EL (cell line): ENCODE measurements at regions not wholly inside any gene's neighbourhood (a gene's known extent, or its start where the extent isn't known, plus 50 kb on each side); places are given as distances from the start of the nearest gene placed in this dataset.
"Not testable (repeated sequence)": the region's sequence is repeated elsewhere in the genome, so short reads cannot be mapped to it uniquely, and the experiment has no call there.

ENCODE experiments used
- DNase-seq: peaks from one replicate; pipeline ENCODE4 v3.0.0-alpha.2; 2016

DNA sequence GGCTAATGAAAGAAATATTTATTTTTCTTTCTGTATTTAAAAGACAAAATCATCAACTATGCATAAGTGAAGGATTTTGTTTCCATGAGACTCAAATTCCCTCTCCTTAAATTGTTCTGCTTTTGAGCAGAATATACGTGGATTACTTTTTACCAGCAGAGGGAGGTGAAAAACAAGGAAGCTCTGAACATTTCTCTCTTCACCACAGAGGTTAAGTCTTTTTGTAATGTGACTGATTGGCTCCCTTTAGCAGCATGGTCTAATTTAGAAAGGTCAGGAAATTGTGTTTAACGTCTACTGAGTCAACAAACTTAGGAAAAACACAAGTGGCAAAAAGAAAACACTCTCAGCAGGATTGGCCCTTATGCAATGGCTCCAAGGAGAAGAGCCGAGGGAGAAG, 55.1 kb upstream of the F9 start:
- no peak for DNase-seq

DNA sequence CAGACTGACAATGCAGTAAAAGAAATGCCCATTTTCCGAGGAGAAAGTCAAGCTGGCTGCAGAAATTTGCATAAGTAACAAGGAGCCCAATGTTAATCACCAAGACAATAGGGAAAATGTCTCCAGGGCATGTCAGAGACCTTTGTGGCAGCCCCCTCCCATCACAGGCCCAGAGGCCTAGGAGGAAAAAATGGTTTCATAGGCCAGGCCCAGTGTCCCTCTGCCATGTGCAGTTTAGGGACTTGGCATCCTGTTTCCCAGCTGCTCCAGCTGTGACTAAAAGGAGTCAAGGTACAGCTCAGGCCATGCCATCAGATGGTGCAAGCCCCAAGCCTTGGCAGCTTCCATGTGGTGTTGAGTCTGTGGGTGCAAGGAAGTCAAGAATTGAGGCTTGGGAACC, 68.6 kb upstream of the F9 start:
- not testable (repeated sequence) for DNase-seq

DNA sequence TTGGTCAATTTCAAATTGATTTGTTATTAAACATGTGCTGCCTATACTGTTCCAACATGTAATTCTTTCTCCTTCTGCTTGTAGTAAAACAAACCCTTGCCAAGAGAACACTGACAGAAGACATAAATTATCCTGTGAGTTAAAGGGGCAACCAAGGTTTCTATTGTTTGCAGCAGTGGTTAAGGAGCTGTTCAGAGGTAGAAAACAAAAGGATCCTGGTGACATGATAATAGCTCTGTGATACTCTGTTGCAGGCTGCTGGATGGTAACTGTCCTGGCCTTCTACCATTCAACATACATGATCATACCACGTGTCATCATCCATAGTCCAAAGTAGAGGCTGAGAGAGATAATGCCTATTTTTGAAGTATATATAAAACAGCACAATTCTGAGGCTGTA, 75.8 kb upstream of the F9 start:
- no peak for DNase-seq

DNA sequence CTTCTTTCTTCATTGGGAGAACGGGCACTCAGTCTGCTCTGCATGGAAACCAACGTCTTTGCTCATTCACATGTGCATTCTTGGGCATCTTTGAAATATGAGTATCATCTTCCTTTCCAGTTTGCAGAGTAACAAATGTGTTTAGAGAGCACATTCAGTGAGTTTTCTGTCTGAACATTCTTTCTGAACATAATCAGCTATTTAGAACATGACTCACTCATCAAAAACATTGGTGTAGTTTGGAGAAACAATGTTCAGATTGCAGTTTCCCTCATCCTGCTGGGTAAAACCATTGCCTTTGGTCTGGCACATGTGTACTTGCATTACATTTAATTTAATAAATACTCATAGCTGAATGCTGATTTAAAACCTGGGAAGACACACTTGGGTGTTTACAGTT, 81.5 kb upstream of the F9 start:
- DNase-seq: no peak

DNA sequence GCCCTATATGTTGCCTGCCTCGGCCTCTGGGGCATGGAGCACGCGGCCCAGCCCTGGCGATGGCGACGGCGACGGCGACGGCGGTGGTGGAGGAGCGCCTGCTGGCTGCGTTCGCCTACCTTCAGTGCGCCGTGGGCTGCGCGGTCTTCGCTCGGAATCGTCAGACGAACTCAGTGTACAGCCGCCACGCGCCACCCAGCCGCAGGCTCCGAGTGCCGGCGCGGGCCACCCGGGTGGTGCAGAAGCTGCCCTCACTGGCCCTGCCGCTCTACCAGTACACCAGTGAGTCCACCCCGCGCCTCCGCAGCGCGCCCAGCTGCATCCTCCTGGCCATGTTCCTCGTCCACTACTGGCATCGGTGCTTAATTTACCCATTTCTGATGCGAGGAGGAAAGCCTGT, 83.7 kb upstream of the F9 start:
- no peak for DNase-seq

DNA sequence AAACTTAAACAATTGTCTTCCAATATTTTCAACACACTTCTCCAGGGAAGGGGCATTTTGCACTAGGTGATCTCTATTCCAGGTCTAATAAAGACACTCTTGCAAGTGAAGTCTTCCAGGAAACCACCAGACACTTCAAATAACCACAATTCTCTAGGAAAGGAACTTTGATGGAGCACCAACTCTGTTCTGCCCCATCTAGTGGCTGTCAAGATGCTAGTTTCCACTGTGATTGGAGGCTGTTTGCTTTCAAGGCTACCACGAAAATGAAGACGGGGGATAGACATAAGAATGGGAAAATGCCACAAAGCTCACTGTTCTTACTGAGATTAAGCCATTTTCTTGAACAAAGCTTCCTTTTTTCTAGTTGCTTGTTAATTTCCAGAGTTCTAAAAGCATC, 100.6 kb upstream of the F9 start:
- DNase-seq: no peak

DNA sequence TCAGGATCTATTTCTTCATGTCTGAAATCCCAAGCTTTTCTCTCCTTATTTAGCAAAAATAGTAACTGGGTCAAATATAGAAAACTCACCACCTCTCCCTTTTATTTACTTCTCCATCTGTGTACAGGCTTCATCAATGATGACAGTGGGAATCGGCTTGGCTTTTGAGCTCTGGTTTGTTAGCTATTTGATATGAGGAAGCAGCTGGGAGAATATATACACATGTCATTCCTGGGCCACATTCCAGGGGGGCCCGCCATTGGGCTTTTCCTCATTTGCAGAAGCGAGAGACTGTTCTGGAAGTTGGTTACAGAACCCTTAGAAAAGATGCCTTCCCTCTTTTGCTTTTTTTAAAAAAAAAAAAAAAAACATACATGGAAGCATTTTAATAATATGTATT, 107.4 kb upstream of the F9 start:
- no peak for DNase-seq

DNA sequence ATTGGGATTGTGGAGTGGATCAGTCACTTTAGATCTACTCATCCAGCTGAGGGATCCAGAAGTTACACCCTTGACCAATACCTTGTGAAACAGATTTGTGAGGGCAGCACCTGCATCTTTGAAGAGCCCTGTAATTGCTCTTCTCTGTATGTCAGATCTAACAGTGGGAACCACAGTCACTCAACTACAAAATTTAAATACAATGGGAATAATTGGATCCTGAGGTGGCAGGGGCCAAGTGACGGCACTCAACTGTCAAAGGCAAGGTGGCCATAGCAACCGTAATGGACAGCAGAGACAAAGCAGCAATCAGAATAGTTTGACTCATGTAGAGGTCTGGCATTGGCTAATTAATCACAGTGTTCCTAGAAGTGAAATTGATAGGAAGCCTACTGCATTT, 132.3 kb upstream of the F9 start:
- not testable (repeated sequence) for DNase-seq

DNA sequence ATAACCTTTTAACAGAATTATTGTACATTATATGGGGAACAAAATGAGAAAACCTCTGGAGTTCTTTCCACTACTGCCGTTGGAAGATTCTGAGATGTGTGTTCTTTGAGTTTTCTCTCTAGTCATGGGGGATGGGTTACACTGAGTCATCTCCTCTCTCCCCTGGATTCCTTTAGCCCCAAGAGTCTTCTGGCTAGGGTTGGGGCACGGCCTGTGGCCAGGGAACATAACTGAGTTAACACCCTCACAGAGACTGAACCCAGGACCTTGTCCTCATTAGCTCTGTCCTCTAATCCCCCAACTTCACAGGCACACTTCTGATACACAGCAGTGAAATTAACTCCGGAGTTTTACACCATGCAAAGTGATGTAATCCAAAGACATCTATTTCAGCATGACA, 142.3 kb upstream of the F9 start:
- no peak for DNase-seq

DNA sequence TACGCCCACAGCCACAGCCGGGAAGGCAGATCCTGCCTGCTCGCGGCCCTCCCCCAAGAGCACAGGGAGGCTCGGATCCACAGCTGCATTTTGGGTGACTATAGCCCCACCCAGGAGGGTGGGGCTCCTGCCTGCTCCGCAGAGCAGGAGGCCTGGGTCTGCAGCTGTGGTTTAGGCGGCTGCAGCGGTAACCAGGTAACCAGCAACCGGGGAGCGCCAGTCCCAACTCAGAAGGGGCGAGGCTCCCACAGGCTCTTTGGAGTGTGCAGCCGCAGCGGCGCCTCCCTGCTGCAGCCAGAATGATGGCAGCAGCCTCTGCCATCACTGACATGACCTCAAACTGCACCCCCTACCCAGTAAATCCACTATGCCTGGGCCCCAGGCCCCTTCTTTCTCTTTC, 148.0 kb upstream of the F9 start:
- no peak for DNase-seq

DNA sequence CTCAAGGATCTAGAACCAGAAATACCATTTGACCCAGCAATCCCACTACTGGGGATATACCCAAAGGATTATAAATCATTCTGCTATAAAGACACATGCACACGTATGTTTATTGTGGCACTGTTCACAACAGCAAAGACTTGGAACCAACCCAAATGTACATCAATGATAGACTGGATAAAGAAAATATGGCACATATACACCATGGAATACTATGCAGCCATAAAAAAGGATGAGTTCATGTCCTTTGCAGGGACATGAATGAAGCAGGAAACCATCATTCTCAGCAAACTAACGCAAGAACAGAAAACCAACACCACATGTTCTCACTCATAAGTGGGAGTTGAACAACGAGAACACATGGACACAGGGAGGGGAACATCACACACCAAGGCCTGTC, 154.0 kb upstream of the F9 start:
- DNase-seq: not testable (repeated sequence)

DNA sequence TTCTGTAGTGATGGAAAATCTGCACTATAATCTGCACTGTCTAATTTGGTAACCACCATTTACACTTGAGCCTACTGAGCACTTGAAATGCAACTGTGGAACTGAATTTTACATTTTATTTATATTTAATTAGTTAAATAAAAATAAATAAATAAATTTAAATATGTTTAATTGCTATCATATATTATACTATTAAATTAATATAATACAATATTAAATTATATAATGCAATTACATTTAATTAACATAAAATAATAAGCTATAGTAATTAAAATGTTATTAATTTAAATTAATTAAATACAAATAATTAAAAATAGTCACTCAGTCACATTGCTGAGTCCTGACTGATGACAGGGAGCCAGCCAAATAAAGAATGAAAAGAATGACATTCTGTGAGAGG, 170.2 kb upstream of the F9 start:
- no peak for DNase-seq

DNA sequence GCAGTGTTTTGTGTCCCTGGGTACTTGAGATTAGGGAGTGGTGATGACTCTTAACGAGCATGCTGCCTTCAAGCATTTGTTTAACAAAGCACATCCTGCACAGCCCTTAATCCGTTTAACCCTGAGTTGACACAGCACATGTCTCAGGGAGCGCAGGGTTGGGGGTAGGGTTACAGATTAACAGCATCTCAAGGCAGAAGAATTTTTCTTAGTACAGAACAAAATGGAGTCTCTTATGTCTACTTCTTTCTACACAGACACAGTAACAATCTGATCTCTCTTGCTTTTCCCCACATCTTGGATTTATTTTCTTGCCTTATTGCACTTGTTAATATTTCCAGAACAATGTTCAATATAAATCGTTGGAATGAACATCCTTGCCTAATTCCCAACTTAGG, 187.9 kb upstream of the F9 start:
- DNase-seq: not testable (repeated sequence)

DNA sequence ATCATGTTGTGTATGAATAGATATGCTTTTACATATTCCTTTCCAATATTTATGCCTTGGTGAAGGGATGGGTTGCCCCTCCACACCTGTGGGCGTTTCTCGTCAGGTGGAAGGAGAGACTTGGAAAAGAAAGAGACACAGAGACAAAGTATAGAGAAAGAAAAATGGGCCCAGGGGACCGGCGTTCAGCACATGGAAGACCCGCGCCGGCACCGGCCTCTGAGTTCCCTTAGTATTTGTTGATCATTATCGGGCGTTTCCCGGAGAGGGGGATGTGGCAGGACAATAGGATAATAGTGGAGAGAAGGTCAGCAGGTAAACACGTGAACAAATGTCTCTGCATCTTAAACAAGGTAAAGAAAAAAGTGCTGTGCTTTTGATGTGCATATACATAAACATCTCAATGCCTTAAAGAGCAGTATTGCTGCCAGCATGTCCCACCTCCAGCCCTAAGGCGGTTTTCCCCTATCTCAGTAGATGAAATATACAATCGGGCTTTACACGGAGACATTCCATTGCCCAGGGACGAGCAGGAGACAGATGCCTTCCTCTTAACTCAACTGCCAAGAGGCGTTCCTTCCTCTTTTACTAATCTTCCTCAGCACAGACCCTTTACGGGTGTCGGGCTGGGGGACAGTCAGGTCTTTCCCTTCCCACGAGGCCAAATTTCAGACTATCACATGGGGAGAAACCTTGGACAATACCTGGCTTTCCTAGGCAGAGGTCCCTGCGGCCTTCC, 188.5 kb upstream of the F9 start:
- not testable (repeated sequence) for DNase-seq

DNA sequence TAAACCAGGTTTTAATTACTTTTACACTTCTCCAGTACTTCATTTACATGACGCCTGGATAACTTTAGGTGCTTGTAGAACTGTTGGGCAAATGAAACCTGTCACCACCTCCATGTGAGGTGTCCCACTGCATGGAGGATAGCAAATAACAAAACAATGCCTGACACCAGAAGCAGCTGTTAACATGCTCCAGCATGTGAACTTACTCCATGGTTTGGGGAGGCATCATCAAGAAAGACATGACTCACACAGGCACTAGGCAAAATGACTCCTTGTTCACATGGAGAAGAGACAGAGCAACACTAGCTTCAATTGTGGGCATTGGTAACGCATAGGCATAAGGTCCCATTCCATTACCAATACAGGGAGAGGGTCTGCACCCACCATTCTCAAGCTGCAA, 198.1 kb upstream of the F9 start:
- no peak for DNase-seq

DNA sequence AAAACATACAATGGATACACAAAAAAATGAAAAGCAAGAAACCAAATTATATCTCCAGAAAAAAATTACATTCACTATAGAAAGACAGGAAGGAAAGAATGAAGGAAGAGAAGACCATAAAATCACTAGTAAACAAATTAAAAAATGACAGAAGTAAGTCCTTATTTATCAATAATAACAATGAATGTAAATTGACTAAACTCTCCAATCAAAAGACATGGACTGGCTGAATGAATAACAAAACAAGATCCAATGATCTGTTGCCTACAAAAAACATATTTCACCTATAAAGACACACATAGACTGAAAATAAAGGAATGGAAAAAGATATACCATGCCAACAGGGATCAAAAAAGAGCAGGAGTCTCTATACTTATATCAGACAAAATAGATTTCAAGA, 203.2 kb upstream of the F9 start:
- DNase-seq: no peak

DNA sequence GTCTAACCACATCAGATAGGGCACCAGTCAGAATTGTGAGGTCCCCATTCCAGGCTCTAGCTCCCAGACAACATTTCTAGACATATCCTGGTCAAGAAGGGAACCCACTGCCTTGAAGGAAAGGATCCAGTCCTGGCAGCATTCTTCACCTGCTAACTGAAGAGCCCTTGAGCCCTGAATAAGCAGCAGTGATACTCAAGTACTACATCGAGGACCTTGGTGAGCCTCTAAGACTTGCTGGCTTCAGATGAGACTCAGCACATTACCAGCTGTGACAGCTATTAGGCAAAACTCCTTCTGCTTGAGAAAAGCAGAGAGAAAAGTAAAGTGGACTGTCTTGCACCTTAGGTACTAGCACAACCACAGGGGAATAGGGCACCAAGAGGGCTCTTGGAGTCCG, 205.8 kb upstream of the F9 start:
- DNase-seq: no peak

DNA sequence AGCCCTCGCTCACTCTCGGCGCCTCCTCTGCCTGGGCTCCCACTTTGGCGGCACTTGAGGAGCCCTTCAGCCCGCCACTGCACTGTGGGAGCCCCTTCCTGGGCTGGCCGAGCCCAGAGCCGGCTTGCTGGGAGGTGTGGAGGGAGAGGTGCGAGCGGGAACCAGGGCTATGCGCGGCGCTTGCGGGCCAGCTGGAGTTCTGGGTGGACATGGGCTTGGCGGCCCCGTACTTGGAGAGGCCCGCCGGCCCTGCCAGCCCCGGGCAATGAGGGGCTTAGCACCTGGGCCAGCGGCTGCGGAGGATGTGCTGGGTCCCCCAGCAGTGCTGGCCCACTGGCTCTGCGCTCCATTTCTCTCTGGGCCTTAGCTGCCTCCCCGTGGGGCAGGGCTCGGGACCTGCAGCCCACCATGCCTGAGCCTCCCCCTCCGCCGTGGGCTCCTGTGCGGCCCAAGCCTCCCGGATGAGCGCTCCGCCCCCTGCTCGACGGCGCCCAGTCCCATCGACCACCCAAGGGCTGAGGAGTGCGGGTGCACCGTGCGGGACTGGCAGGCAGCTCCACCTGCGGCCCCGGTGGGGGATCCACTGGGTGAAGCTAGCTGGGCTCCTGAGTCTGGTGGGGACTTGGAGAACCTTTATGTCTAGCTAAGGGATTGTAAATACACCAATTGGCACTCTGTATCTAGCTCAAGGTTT, 209.7 kb upstream of the F9 start:
- DNase-seq: not testable (repeated sequence)

DNA sequence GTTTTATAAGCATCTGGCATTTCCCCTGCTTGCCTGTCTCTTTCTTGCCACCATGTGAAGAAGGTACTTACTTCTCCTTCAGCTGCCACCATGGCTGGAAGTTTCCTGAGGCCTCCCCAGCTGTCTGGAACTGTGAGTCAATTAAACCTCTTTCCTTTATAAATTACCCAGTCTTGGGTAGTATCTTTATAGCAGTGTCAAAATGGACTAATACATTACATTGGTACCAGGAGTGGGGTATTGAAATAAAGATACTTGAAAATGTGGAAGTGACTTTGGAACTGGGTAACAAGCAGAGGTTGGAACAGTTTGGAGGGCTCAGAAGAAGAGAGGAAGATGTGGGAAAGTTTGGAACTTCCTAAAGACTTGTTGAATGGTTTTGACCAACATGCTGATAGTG, 223.9 kb upstream of the F9 start:
- not testable (repeated sequence) for DNase-seq

DNA sequence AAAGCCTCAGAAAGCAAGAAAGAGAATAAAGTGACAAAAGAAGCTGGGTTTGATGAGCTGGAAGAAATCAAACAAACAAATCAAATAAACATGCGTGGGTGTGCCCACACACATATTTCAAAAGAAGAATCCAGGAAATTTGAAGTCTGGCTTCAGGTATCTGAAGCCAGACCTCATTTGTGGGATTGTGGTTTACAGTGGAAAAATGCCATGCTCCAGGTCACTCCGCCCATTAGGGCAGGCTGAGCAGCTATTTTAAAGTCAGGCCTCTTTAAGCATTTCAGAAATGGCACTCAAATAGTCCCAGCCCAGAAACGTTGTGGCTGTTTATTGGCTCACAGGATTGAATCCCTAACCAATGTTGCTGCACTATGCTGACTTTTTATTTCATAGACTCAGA, 226.1 kb upstream of the F9 start:
- no peak for DNase-seq

DNA sequence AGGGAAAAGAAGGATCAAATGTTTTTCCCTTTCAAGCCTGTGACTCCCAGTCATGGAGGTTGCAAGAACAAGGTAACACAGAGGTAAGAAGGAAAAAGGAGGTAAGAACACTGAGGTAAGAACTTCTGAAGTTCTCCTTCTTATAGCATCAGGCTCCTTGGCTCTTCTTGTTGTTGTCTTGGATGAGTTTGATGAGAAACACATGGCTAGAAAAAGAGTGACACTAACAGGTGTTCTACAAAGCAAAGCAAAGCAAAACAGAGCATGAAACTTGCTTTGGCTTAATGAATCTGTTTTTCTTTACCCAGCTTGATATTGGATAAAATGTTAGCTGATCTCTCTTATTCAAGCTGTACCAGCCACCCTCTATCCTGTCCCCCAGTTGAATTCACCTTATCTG, 231.2 kb upstream of the F9 start:
- no peak for DNase-seq

DNA sequence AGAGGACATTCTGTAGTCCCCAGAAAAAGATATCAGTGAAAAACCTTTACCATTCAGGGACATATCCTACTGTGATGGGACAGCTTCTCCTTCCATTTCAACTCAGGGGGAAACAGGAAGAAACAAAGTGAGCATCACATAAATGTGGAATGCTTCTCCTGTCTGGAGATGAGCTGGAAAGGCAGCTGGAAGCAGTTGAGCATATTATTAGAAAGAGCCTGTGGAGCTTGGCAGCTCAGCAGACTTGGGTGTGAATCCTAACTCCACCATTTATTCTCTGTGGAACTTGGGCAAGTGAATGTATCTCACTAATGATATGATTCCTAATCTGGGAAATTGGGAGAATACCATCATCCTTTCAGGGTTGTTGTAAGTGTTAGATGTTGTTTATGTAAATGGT, 232.1 kb upstream of the F9 start:
- DNase-seq: no peak

DNA sequence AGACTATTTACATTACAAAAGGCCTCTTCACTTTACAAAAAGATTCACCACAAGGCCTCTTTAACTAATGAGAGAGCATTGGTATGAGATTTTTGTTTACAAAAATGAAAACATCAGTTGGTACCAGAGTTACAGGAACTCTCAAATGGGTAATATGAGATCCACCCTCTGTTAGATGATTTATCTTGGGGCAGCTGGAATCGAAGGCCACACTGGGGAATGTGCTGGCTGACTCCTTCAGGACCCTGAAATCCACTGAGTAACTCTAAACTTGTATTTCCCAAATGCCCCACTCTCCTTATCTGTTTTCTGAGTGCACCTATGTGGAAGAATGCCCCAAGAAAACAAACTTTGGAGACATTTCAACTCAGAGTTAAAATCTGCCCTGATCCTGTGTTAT, 232.9 kb upstream of the F9 start:
- DNase-seq: no peak

DNA sequence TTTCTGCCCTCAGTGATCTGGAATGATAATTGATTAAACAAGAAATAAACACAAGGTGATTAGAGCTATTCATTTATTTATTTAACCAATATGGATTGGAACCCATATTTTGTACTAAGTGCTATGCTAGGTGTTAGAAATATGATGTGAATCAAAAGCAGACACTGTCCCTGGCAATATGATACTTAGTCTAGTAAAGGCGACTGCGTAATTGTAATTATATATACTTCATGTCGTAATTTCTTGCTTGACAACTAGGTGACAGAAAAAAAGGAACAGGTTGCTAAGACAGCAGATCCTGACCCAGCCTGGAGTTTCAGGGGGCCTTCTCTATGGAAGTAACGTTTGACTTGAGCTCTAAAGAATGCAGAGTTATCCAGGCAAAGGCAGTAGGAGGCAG, 236.5 kb upstream of the F9 start:
- no peak for DNase-seq

DNA sequence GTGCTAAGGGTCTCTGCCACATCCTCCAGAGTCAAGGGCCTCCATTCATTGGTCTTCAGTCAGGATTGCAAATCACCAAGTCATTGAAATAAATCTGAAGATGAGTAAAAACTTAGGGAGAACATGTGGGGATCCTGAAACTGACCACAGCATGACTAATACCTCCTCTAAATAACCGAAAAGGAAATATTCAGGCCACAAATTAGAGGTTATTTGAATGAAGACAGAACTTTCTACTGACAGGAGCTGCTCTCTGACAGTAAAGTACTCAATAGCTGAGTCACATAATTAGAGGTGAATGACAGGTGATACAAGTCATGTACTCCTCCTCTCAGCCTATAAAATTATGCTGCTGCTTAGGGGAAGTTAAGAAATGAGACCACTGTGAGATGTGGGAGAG, 240.2 kb upstream of the F9 start:
- DNase-seq: no peak
